ENCODE measurements at regions not wholly inside any gene's neighbourhood (a gene's known extent, or its start where the extent isn't known, plus 50 kb on each side); places are given as distances from the start of the nearest gene placed in this dataset.

GRCh38 chr11:28773606-28774005, 665.4 kb downstream of the METTL15 start:
- TF ChIP-seq CTCF (IDR thresholded peaks at IDR 0.05 in 4 of 5, conservative IDR thresholded peaks at IDR 0.05 in 1 of 5) (no peak), POLR2A (IDR thresholded peaks at IDR 0.05) (no peak)
